ENCODE measurements at regions not wholly inside any gene's neighbourhood (a gene's known extent, or its start where the extent isn't known, plus 50 kb on each side); places are given as distances from the start of the nearest gene placed in this dataset.

- TF ChIP-seq DMTF1 (CRISPR knock-in tag; IDR thresholded peaks at IDR 0.05), result no peak
- TF ChIP-seq ARNT2 (CRISPR knock-in tag; IDR thresholded peaks at IDR 0.05; ENCODE audit: low read depth), result peak; percentile 36; the same call in 1 of the 2 replicates
- TF ChIP-seq ZNF660 (CRISPR knock-in tag; IDR thresholded peaks at IDR 0.05; ENCODE audit: borderline replicate concordance, low read depth), result no peak
- TF ChIP-seq AGO1 (IDR thresholded peaks at IDR 0.05; ENCODE audit: low read depth, low read length, poor library complexity, severe bottlenecking), result no peak
- TF ChIP-seq RBAK (CRISPR knock-in tag; IDR thresholded peaks at IDR 0.05), result 0 out of 2 replicates have a peak, but pooled peaks have one; percentile 56
- no peak for TF ChIP-seq ZFP62 (CRISPR knock-in tag; IDR thresholded peaks at IDR 0.05)
- no peak; the same call in 1 of the 2 replicates for TF ChIP-seq RFX1 (IDR thresholded peaks at IDR 0.05)
- TF ChIP-seq NBN (conservative IDR thresholded peaks at IDR 0.05), result no peak
- TF ChIP-seq ZNF589 (CRISPR knock-in tag; conservative IDR thresholded peaks at IDR 0.05), result 0 out of 2 replicates have a peak, but pooled peaks have one; percentile 69
- TF ChIP-seq MTA1 (CRISPR knock-in tag; IDR thresholded peaks at IDR 0.05; ENCODE audit: borderline replicate concordance), result peak; percentile 98
- peak; percentile 100 for TF ChIP-seq RARA (CRISPR knock-in tag; IDR thresholded peaks at IDR 0.05)
- TF ChIP-seq BATF2 (CRISPR knock-in tag; IDR thresholded peaks at IDR 0.05), result no peak
- peak; percentile 72; the same call in 1 of the 2 replicates for TF ChIP-seq ZNF362 (CRISPR knock-in tag; IDR thresholded peaks at IDR 0.05; ENCODE audit: borderline replicate concordance)
- TF ChIP-seq ZNF512B (CRISPR knock-in tag; IDR thresholded peaks at IDR 0.05; ENCODE audit: borderline replicate concordance), result peak; percentile 98
- TF ChIP-seq AKNA (CRISPR knock-in tag; IDR thresholded peaks at IDR 0.05; ENCODE audit: borderline replicate concordance), result no peak
- TF ChIP-seq BCL6 (CRISPR knock-in tag; IDR thresholded peaks at IDR 0.05), result peak; percentile 97
- TF ChIP-seq ZFP36L2 (CRISPR knock-in tag; IDR thresholded peaks at IDR 0.05), result no peak
These were observed 75.7 kb upstream of the NRIP1 start (continued) for GRCh38 chr21:15140321-15141019.
